ENCODE measurements at regions not wholly inside any gene's neighbourhood (a gene's known extent, or its start where the extent isn't known, plus 50 kb on each side); places are given as distances from the start of the nearest gene placed in this dataset.

- TF ChIP-seq CTCF (IDR thresholded peaks at IDR 0.05; ENCODE audit: low read depth, low read length) (no peak), POLR2A (IDR thresholded peaks at IDR 0.05; ENCODE audit: extremely low read depth, insufficient read length) (no peak)
These were observed 260.4 kb downstream of the PTPRU start for GRCh38 chr1:29496701-29497100.

All from NB4 (cell line).